ENCODE measurements at regions not wholly inside any gene's neighbourhood (a gene's known extent, or its start where the extent isn't known, plus 50 kb on each side); places are given as distances from the start of the nearest gene placed in this dataset.

GRCh38 chr6:41455818-41456217 is 90.4 kb upstream of the FOXP4 start:
- H3K27me3 Mint-ChIP-seq (ENCODE audit: low read depth) = no peaks in the 10 kb centered on the region

GRCh38 chr6:41457303-41457670 is 88.9 kb upstream of the FOXP4 start:
- peaks cover 21% of the 10 kb centered on the region for H3K4me1 Mint-ChIP-seq
- no peak overlapping the region for H3K27ac Mint-ChIP-seq (ENCODE audit: unreplicated experiment)
- H3K36me3 Mint-ChIP-seq (ENCODE audit: low read depth) = no peaks in the 10 kb centered on the region
- no peak for TF ChIP-seq CTCF (conservative IDR thresholded peaks at IDR 0.05)
- H3K27me3 Mint-ChIP-seq (ENCODE audit: low read depth) = peaks cover 6% of the 10 kb centered on the region
- H3K4me3 Mint-ChIP-seq = no peak overlapping the region
- no peaks in the 10 kb centered on the region for H3K9me3 Mint-ChIP-seq
- no peak for DNase-seq (ENCODE audit: low read depth, low spot score)

More at GRCh38 chr6:41455818-41456217, 90.4 kb upstream of the FOXP4 start:
- H3K9me3 Mint-ChIP-seq = no peaks in the 10 kb centered on the region
- peaks cover 26% of the 10 kb centered on the region for H3K4me1 Mint-ChIP-seq
- TF ChIP-seq CTCF (conservative IDR thresholded peaks at IDR 0.05) = no peak
- no peak overlapping the region for H3K27ac Mint-ChIP-seq (ENCODE audit: unreplicated experiment)
- no peaks in the 10 kb centered on the region for H3K36me3 Mint-ChIP-seq (ENCODE audit: low read depth)
- no peak for DNase-seq (ENCODE audit: low read depth, low spot score)
- no peak overlapping the region for H3K4me3 Mint-ChIP-seq

- peaks cover 17% of the 10 kb centered on the region for H3K27me3 Mint-ChIP-seq (ENCODE audit: low read depth)
- H3K27ac Mint-ChIP-seq (ENCODE audit: unreplicated experiment) = no peak overlapping the region
- no peak for TF ChIP-seq CTCF (conservative IDR thresholded peaks at IDR 0.05)
- H3K4me1 Mint-ChIP-seq = peaks cover 27% of the 10 kb centered on the region
- H3K9me3 Mint-ChIP-seq = no peaks in the 10 kb centered on the region
- no peak for DNase-seq (ENCODE audit: low read depth, low spot score)
- H3K4me3 Mint-ChIP-seq = no peak overlapping the region
- H3K36me3 Mint-ChIP-seq (ENCODE audit: low read depth) = no peaks in the 10 kb centered on the region
Observed at GRCh38 chr6:41459738-41460137, 86.4 kb upstream of the FOXP4 start.

GRCh38 chr6:41460742-41461336 is 85.3 kb upstream of the FOXP4 start:
- no peak overlapping the region for H3K27ac Mint-ChIP-seq (ENCODE audit: unreplicated experiment)
- H3K4me1 Mint-ChIP-seq = peaks cover 22% of the 10 kb centered on the region
- peaks cover 26% of the 10 kb centered on the region for H3K27me3 Mint-ChIP-seq (ENCODE audit: low read depth)
- H3K9me3 Mint-ChIP-seq = no peaks in the 10 kb centered on the region
- no peaks in the 10 kb centered on the region for H3K36me3 Mint-ChIP-seq (ENCODE audit: low read depth)
- H3K4me3 Mint-ChIP-seq = no peak overlapping the region
- TF ChIP-seq CTCF (conservative IDR thresholded peaks at IDR 0.05) = no peak
- no peak for DNase-seq (ENCODE audit: low read depth, low spot score)

GRCh38 chr6:41462033-41462432 is 84.1 kb upstream of the FOXP4 start:
- no peak for DNase-seq (ENCODE audit: low read depth, low spot score)
- peaks cover 38% of the 10 kb centered on the region for H3K27me3 Mint-ChIP-seq (ENCODE audit: low read depth)
- no peaks in the 10 kb centered on the region for H3K9me3 Mint-ChIP-seq
- no peak overlapping the region for H3K4me3 Mint-ChIP-seq
- H3K4me1 Mint-ChIP-seq = peaks cover 12% of the 10 kb centered on the region
- H3K36me3 Mint-ChIP-seq (ENCODE audit: low read depth) = no peaks in the 10 kb centered on the region
- TF ChIP-seq CTCF (conservative IDR thresholded peaks at IDR 0.05) = no peak
- H3K27ac Mint-ChIP-seq (ENCODE audit: unreplicated experiment) = no peak overlapping the region

Data from neural crest cell (in vitro differentiated cells).